ENCODE measurements at regions not wholly inside any gene's neighbourhood (a gene's known extent, or its start where the extent isn't known, plus 50 kb on each side); places are given as distances from the start of the nearest gene placed in this dataset.

GRCh38 chr1:102084771-102085535, 88.2 kb upstream of the OLFM3 start:
- in situ Hi-C loops (cut with HindIII; ENCODE audit: low pct_ligation_motif_present, low sequenced_read_pairs), result no loop called here
- DNase-seq, result no peak
- no peaks in the 10 kb centered on the region for H3K27me3 ChIP-seq (replicated peaks)
- TF ChIP-seq CTCF (IDR thresholded peaks at IDR 0.05; ENCODE audit: low read depth, low read length, missing control alignments), result no peak
- H3K27ac ChIP-seq, result no peak overlapping the region
- no peaks in the 10 kb centered on the region for H3K36me3 ChIP-seq (replicated peaks)
- H3K4me3 ChIP-seq (ENCODE audit: low read depth, low read length), result no peak overlapping the region

- in situ Hi-C loops (cut with HindIII; ENCODE audit: low pct_ligation_motif_present, low sequenced_read_pairs), result no loop called here
Measured at GRCh38 chr1:102083192-102083591, 86.5 kb upstream of the OLFM3 start.

GRCh38 chr1:102074874-102075273, 78.1 kb upstream of the OLFM3 start:
- in situ Hi-C loops (cut with HindIII; ENCODE audit: low pct_ligation_motif_present, low sequenced_read_pairs), result no loop called here

More at GRCh38 chr1:102083192-102083591, 86.5 kb upstream of the OLFM3 start:
- H3K27ac ChIP-seq, result no peak overlapping the region
- TF ChIP-seq CTCF (IDR thresholded peaks at IDR 0.05; ENCODE audit: low read depth, low read length, missing control alignments), result no peak
- no peaks in the 10 kb centered on the region for H3K36me3 ChIP-seq (replicated peaks)
- no peak overlapping the region for H3K4me3 ChIP-seq (ENCODE audit: low read depth, low read length)
- no peaks in the 10 kb centered on the region for H3K27me3 ChIP-seq (replicated peaks)
- DNase-seq, result no peak

GRCh38 chr1:102071451-102071850, 74.7 kb upstream of the OLFM3 start:
- no peak for TF ChIP-seq CTCF (IDR thresholded peaks at IDR 0.05; ENCODE audit: low read depth, low read length, missing control alignments)
- H3K27ac ChIP-seq, result no peak overlapping the region
- H3K27me3 ChIP-seq (replicated peaks), result no peaks in the 10 kb centered on the region
- no peak for DNase-seq
- H3K4me3 ChIP-seq (ENCODE audit: low read depth, low read length), result no peak overlapping the region
- H3K36me3 ChIP-seq (replicated peaks), result no peaks in the 10 kb centered on the region
- in situ Hi-C loops (cut with HindIII; ENCODE audit: low pct_ligation_motif_present, low sequenced_read_pairs), result no loop called here

More at GRCh38 chr1:102074874-102075273, 78.1 kb upstream of the OLFM3 start:
- H3K27ac ChIP-seq, result no peak overlapping the region
- DNase-seq, result no peak
- no peak for TF ChIP-seq CTCF (IDR thresholded peaks at IDR 0.05; ENCODE audit: low read depth, low read length, missing control alignments)
- H3K27me3 ChIP-seq (replicated peaks), result no peaks in the 10 kb centered on the region
- H3K36me3 ChIP-seq (replicated peaks), result no peaks in the 10 kb centered on the region
- H3K4me3 ChIP-seq (ENCODE audit: low read depth, low read length), result no peak overlapping the region

- no peaks in the 10 kb centered on the region for H3K36me3 ChIP-seq (replicated peaks)
- DNase-seq, result no peak
- in situ Hi-C loops (cut with HindIII; ENCODE audit: low pct_ligation_motif_present, low sequenced_read_pairs), result no loop called here
- H3K27ac ChIP-seq, result no peak overlapping the region
- no peaks in the 10 kb centered on the region for H3K27me3 ChIP-seq (replicated peaks)
- no peak for TF ChIP-seq CTCF (IDR thresholded peaks at IDR 0.05; ENCODE audit: low read depth, low read length, missing control alignments)
- H3K4me3 ChIP-seq (ENCODE audit: low read depth, low read length), result no peak overlapping the region
Measured at GRCh38 chr1:102050556-102050955, 53.8 kb upstream of the OLFM3 start.

GRCh38 chr1:102047724-102048123, 51.0 kb upstream of the OLFM3 start:
- H3K4me3 ChIP-seq (ENCODE audit: low read depth, low read length), result no peak overlapping the region
- H3K27ac ChIP-seq, result no peak overlapping the region
- no peak for TF ChIP-seq CTCF (IDR thresholded peaks at IDR 0.05; ENCODE audit: low read depth, low read length, missing control alignments)
- no peaks in the 10 kb centered on the region for H3K27me3 ChIP-seq (replicated peaks)
- in situ Hi-C loops (cut with HindIII; ENCODE audit: low pct_ligation_motif_present, low sequenced_read_pairs), result no loop called here
- no peak for DNase-seq
- H3K36me3 ChIP-seq (replicated peaks), result no peaks in the 10 kb centered on the region
